ENCODE measurements at regions not wholly inside any gene's neighbourhood (a gene's known extent, or its start where the extent isn't known, plus 50 kb on each side); places are given as distances from the start of the nearest gene placed in this dataset.

DNA sequence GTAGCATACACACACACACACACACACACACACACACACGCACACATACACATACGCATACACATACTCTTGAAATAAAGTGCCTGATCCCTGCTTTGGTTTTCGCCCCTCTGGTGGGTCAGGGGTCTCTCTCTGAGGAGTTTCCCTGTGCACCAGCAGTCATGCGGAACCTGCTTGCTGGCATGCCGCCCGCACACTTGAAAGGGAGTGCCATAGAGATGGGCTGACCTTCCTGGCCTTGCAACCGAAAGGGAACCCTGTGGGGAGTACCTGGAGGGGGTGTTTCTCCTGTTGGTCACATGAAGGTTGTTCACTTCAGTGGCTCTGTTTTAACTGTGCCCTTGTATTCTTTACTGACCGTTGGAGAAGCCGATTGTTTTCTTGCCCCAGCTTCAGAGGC, 752.3 kb downstream of the NR2F2 start:
- TF ChIP-seq, protein P1, sequence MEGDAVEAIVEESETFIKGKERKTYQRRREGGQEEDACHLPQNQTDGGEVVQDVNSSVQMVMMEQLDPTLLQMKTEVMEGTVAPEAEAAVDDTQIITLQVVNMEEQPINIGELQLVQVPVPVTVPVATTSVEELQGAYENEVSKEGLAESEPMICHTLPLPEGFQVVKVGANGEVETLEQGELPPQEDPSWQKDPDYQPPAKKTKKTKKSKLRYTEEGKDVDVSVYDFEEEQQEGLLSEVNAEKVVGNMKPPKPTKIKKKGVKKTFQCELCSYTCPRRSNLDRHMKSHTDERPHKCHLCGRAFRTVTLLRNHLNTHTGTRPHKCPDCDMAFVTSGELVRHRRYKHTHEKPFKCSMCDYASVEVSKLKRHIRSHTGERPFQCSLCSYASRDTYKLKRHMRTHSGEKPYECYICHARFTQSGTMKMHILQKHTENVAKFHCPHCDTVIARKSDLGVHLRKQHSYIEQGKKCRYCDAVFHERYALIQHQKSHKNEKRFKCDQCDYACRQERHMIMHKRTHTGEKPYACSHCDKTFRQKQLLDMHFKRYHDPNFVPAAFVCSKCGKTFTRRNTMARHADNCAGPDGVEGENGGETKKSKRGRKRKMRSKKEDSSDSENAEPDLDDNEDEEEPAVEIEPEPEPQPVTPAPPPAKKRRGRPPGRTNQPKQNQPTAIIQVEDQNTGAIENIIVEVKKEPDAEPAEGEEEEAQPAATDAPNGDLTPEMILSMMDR (IDR thresholded peaks at IDR 0.05), result no peak
- no peak for TF ChIP-seq POLR2A (IDR thresholded peaks at IDR 0.05)

Measured in heart left ventricle (tissue), 13 donors.